ENCODE measurements at regions not wholly inside any gene's neighbourhood (a gene's known extent, or its start where the extent isn't known, plus 50 kb on each side); places are given as distances from the start of the nearest gene placed in this dataset.

DNA sequence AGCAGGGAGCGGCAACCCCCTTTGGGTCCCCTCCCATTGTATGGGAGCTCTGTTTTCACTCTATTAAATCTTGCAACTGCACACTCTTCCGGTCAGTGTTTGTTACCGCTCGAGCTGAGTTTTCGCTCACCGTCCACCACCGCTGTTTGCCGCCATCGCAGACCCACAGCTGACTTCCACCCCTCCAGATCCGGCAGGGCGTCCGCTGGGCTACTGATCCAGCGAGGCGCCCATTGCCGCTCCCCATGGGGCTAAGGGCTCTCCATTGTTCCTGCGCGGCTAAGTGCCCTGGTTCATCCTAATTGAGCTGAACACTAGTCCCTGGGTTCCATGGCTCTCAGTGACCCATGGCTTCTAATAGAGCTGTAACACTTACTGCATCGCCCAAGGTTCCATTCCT lies 115.6 kb upstream of the AUTS2 start:
- TF ChIP-seq POLR2A (IDR thresholded peaks at IDR 0.05; ENCODE audit: low read depth) (no peak), EP300 (IDR thresholded peaks at IDR 0.05) (no peak), POLR2AphosphoS5 (IDR thresholded peaks at IDR 0.05) (no peak)
- no peaks in the 10 kb centered on the region for H3K4me1 ChIP-seq
- no peaks in the 10 kb centered on the region for H3K9me3 ChIP-seq
- H3K36me3 ChIP-seq, result no peaks in the 10 kb centered on the region
- H3K27ac ChIP-seq (replicated peaks in 1 of 4), result no peak overlapping the region
- intact Hi-C loops (cut with DNase I), result no loop called here
- DNase-seq (ENCODE audit: extremely low spot score), result no peak
- 95% methylated on average over 18 of the region's 18 CpGs for WGBS
- H3K4me3 ChIP-seq, result no peak overlapping the region
- no peaks in the 10 kb centered on the region for H3K27me3 ChIP-seq

DNA sequence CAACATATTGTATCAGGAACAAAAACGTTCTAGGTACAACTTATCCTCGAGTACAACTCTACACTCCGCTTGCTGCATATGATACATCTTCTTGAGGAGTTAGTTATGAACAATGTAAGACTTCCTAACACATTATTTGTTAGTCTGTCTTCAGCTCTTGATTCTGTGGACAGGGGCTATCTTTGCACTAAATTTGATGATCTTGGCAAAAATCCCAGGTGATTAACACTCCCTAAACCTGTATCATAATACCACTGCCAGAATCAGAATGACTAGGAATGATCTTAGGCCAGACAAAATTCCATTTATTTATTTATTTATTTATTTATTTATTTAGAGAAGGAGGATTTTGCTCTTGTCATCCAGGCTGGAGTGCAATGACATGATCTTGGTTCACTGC lies 108.7 kb upstream of the AUTS2 start:
- no peaks in the 10 kb centered on the region for H3K27me3 ChIP-seq
- H3K9me3 ChIP-seq, result no peaks in the 10 kb centered on the region
- no peaks in the 10 kb centered on the region for H3K4me1 ChIP-seq
- H3K27ac ChIP-seq (replicated peaks in 1 of 4), result no peak overlapping the region
- H3K36me3 ChIP-seq, result no peaks in the 10 kb centered on the region
- WGBS, result 96% methylated on average over 3 of the region's 3 CpGs
- intact Hi-C loops (cut with DNase I), result no loop called here
- no peak overlapping the region for H3K4me3 ChIP-seq
- DNase-seq (ENCODE audit: extremely low spot score), result no peak
- TF ChIP-seq POLR2A (IDR thresholded peaks at IDR 0.05; ENCODE audit: low read depth) (no peak), EP300 (IDR thresholded peaks at IDR 0.05) (no peak), POLR2AphosphoS5 (IDR thresholded peaks at IDR 0.05) (no peak)
- TF ChIP-seq, protein P1, sequence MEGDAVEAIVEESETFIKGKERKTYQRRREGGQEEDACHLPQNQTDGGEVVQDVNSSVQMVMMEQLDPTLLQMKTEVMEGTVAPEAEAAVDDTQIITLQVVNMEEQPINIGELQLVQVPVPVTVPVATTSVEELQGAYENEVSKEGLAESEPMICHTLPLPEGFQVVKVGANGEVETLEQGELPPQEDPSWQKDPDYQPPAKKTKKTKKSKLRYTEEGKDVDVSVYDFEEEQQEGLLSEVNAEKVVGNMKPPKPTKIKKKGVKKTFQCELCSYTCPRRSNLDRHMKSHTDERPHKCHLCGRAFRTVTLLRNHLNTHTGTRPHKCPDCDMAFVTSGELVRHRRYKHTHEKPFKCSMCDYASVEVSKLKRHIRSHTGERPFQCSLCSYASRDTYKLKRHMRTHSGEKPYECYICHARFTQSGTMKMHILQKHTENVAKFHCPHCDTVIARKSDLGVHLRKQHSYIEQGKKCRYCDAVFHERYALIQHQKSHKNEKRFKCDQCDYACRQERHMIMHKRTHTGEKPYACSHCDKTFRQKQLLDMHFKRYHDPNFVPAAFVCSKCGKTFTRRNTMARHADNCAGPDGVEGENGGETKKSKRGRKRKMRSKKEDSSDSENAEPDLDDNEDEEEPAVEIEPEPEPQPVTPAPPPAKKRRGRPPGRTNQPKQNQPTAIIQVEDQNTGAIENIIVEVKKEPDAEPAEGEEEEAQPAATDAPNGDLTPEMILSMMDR (IDR thresholded peaks at IDR 0.05), result no peak

DNA sequence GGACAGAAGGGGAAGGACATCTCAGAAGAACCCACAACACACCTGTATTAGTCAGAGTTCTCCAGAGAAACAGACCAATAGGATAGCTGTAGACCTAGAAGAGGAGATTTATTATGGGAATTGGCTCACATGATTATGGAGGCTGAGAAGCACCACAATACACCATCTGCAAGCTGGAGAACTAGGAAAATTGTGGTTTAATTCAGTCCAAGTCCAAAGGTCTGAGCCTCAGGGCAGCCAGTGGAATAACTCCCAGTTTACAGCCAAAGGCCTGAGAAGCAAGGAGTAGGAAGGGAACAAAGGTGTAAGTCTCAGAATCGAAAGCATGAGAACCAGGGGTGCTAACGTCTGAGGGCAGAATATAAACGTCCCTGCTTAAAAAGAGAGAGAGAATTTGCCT lies 99.6 kb upstream of the AUTS2 start:
- Histone ChIP-seq H3K27me3 (no peaks in the 10 kb centered on the region), H3K36me3 (no peaks in the 10 kb centered on the region), H3K27ac (replicated peaks in 1 of 4) (no peak overlapping the region), H3K9me3 (peaks cover 0 to 11% (median 4%) of the 10 kb centered on the region in 4 donors), H3K4me1 (no peaks in the 10 kb centered on the region), H3K4me3 (no peak overlapping the region)
- 88% methylated on average over 3 of the region's 3 CpGs for WGBS
- no peak for TF ChIP-seq POLR2AphosphoS5 (IDR thresholded peaks at IDR 0.05)
- no peak for TF ChIP-seq POLR2A (IDR thresholded peaks at IDR 0.05; ENCODE audit: low read depth)
- TF ChIP-seq EP300 (IDR thresholded peaks at IDR 0.05), result no peak
- TF ChIP-seq, protein P1 (IDR thresholded peaks at IDR 0.05), result no peak
- DNase-seq (ENCODE audit: extremely low spot score), result no peak
- intact Hi-C loops (cut with DNase I), result no loop called here

DNA sequence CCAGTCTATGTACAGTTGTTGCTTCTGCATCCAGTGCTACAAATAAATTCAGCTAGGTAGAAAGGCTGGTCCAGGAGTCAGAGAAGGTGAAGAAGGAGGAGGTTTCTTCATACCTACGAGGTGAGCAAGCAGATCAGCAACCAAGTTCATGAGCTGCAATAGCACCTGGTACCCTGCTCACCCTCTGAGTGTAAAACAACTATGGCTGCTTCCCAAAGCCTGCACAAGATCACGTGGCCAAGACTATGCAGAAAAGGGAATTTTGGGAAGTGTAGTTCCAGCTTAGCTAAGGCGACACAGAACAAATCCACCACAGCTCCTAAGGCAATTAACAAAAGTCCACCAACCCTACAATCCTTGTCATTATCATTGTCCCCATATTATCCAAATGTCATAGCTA lies 95.9 kb upstream of the AUTS2 start:
- no peaks in the 10 kb centered on the region for H3K4me1 ChIP-seq
- intact Hi-C loops (cut with DNase I), result no loop called here
- 80% methylated on average over 3 of the region's 3 CpGs for WGBS

DNA sequence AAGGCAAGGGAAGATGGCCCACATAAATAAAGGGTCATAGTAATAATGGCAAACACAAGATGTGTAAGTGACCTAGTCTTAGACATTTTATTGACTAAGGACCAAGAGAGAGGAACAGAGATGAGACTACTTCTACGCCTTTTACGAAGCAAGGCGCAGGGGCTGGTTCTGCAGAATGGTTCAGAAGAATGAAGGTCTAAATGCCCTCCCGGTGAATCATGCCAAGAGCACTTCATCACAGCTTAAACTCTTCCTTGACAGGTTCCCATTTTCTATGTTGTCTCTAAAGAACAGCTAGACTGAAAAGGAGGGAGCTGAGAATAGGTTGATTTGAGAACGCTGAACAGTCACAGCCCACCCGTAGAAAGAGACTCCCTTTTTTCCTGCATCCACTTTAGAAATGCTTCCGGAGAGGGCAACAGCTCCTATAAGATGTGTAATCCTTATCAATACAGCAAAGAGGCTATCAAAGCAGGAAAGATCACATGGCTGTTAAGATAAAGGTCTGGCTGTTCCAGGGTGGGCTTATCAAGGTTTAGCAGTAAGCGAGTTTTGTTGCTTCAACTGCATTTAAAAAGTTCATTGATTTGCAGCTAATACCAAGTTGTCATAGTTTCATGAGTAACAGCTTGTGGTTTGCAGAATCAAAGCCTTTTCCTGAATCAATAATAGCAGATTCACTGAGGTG lies 93.4 kb upstream of the AUTS2 start:
- WGBS, result 80% methylated on average over 8 of the region's 8 CpGs
- Histone ChIP-seq H3K4me3 (no peak overlapping the region), H3K36me3 (no peaks in the 10 kb centered on the region), H3K27me3 (no peaks in the 10 kb centered on the region), H3K27ac (replicated peaks in 1 of 4) (no peak overlapping the region), H3K9me3 (peaks cover 0 to 7% (median 3%) of the 10 kb centered on the region in 4 donors), H3K4me1 (no peaks in the 10 kb centered on the region)
- no peak for DNase-seq (ENCODE audit: extremely low spot score)
- intact Hi-C loops (cut with DNase I), result no loop called here
- TF ChIP-seq POLR2AphosphoS5 (IDR thresholded peaks at IDR 0.05), result no peak
- TF ChIP-seq, protein P1 (IDR thresholded peaks at IDR 0.05), result no peak
- no peak for TF ChIP-seq POLR2A (IDR thresholded peaks at IDR 0.05; ENCODE audit: low read depth)
- TF ChIP-seq EP300 (IDR thresholded peaks at IDR 0.05), result no peak

More for the DNA sequence above, 95.9 kb upstream of the AUTS2 start:
- Histone ChIP-seq H3K9me3 (peaks cover 0 to 11% (median 4%) of the 10 kb centered on the region in 4 donors), H3K36me3 (no peaks in the 10 kb centered on the region), H3K27ac (replicated peaks in 1 of 4) (no peak overlapping the region), H3K27me3 (no peaks in the 10 kb centered on the region), H3K4me3 (no peak overlapping the region)
- TF ChIP-seq EP300 (IDR thresholded peaks at IDR 0.05) (no peak), POLR2A (IDR thresholded peaks at IDR 0.05; ENCODE audit: low read depth) (no peak), POLR2AphosphoS5 (IDR thresholded peaks at IDR 0.05) (no peak)
- TF ChIP-seq, protein P1 (IDR thresholded peaks at IDR 0.05), result no peak
- DNase-seq (ENCODE audit: extremely low spot score), result no peak

All from esophagus muscularis mucosa (tissue), 4 donors.